ENCODE measurements at regions not wholly inside any gene's neighbourhood (a gene's known extent, or its start where the extent isn't known, plus 50 kb on each side); places are given as distances from the start of the nearest gene placed in this dataset.

GRCh38 chr1:157410457-157410856 is 141.9 kb downstream of the FCRL5 start:
- DNase-seq (ENCODE audit: low spot score) (no peak), ATAC-seq (ENCODE audit: insufficient number of reproducible peaks, low FRiP score, low read depth) (no peak)
- TF ChIP-seq, protein P1, sequence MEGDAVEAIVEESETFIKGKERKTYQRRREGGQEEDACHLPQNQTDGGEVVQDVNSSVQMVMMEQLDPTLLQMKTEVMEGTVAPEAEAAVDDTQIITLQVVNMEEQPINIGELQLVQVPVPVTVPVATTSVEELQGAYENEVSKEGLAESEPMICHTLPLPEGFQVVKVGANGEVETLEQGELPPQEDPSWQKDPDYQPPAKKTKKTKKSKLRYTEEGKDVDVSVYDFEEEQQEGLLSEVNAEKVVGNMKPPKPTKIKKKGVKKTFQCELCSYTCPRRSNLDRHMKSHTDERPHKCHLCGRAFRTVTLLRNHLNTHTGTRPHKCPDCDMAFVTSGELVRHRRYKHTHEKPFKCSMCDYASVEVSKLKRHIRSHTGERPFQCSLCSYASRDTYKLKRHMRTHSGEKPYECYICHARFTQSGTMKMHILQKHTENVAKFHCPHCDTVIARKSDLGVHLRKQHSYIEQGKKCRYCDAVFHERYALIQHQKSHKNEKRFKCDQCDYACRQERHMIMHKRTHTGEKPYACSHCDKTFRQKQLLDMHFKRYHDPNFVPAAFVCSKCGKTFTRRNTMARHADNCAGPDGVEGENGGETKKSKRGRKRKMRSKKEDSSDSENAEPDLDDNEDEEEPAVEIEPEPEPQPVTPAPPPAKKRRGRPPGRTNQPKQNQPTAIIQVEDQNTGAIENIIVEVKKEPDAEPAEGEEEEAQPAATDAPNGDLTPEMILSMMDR (IDR thresholded peaks at IDR 0.05) = no peak
- Histone ChIP-seq H3K4me1 (ENCODE audit: control insufficient read depth in 1 of 2, low read depth in 2 of 2) (no peaks in the 10 kb centered on the region), H3K27ac (no peak overlapping the region), H3K4me3 (no peak overlapping the region), H3K36me3 (no peaks in the 10 kb centered on the region), H3K9me3 (no peaks in the 10 kb centered on the region), H3K27me3 (replicated peaks; ENCODE audit: insufficient read depth) (no peaks in the 10 kb centered on the region)

DNA sequence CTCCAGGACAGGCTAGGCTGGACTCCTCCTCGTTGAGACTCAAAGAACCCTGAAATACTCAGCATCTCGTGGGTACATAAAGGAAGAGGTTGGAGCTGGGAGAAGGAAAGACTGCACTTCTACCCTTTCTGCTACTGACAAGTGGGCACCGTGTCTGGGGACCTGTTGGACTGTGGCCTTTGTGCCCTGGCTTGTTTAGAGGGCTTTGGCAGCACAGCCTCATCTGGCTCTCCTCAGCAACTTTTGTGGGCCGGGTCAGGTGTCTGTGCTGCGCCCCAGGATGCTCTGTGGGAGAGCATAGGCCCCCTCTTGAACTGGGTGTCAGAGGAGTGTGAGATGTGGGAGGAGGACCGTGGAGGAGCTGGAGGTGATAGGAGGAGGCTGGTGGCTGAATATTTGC is 142.4 kb downstream of the FCRL5 start:
- H3K4me1 ChIP-seq (ENCODE audit: control insufficient read depth in 1 of 2, low read depth in 2 of 2) = no peaks in the 10 kb centered on the region
- H3K36me3 ChIP-seq = no peaks in the 10 kb centered on the region
- ATAC-seq (ENCODE audit: insufficient number of reproducible peaks, low FRiP score, low read depth) = no peak
- TF ChIP-seq, protein P1 (IDR thresholded peaks at IDR 0.05) = no peak
- no peak overlapping the region for H3K27ac ChIP-seq
- no peak for DNase-seq (ENCODE audit: low spot score)
- no peaks in the 10 kb centered on the region for H3K27me3 ChIP-seq (replicated peaks; ENCODE audit: insufficient read depth)
- H3K9me3 ChIP-seq = no peaks in the 10 kb centered on the region
- H3K4me3 ChIP-seq = no peak overlapping the region

GRCh38 chr1:157407917-157408525 is 144.3 kb downstream of the FCRL5 start:
- ATAC-seq (ENCODE audit: insufficient number of reproducible peaks, low FRiP score, low read depth) = no peak
- Histone ChIP-seq H3K27ac (no peak overlapping the region), H3K9me3 (no peaks in the 10 kb centered on the region)

GRCh38 chr1:157407367-157407766 is 144.9 kb downstream of the FCRL5 start:
- TF ChIP-seq, protein P1 (IDR thresholded peaks at IDR 0.05) = no peak
- no peak overlapping the region for H3K27ac ChIP-seq
- no peaks in the 10 kb centered on the region for H3K9me3 ChIP-seq
- ATAC-seq (ENCODE audit: insufficient number of reproducible peaks, low FRiP score, low read depth) (no peak), DNase-seq (ENCODE audit: low spot score) (no peak)
- H3K36me3 ChIP-seq = no peaks in the 10 kb centered on the region
- H3K4me1 ChIP-seq (ENCODE audit: control insufficient read depth in 1 of 2, low read depth in 2 of 2) = no peaks in the 10 kb centered on the region
- no peak overlapping the region for H3K4me3 ChIP-seq
- no peaks in the 10 kb centered on the region for H3K27me3 ChIP-seq (replicated peaks; ENCODE audit: insufficient read depth)

More at GRCh38 chr1:157407917-157408525, 144.3 kb downstream of the FCRL5 start:
- H3K4me3 ChIP-seq = no peak overlapping the region
- H3K27me3 ChIP-seq (replicated peaks; ENCODE audit: insufficient read depth) = no peaks in the 10 kb centered on the region
- H3K36me3 ChIP-seq = no peaks in the 10 kb centered on the region
- TF ChIP-seq, protein P1 (IDR thresholded peaks at IDR 0.05) = no peak
- no peaks in the 10 kb centered on the region for H3K4me1 ChIP-seq (ENCODE audit: control insufficient read depth in 1 of 2, low read depth in 2 of 2)
- no peak for DNase-seq (ENCODE audit: low spot score)

GRCh38 chr1:157405662-157406061 is 146.7 kb downstream of the FCRL5 start:
- TF ChIP-seq, protein P1 (IDR thresholded peaks at IDR 0.05) = no peak
- Histone ChIP-seq H3K27me3 (replicated peaks; ENCODE audit: insufficient read depth) (no peaks in the 10 kb centered on the region), H3K4me3 (no peak overlapping the region), H3K36me3 (no peaks in the 10 kb centered on the region), H3K9me3 (no peaks in the 10 kb centered on the region), H3K27ac (no peak overlapping the region), H3K4me1 (ENCODE audit: control insufficient read depth in 1 of 2, low read depth in 2 of 2) (no peaks in the 10 kb centered on the region)
- no peak for DNase-seq (ENCODE audit: low spot score)
- ATAC-seq (ENCODE audit: insufficient number of reproducible peaks, low FRiP score, low read depth) = no peak

Measured in thoracic aorta (tissue), 2 donors.